Neutrophil (primary cell): ENCODE measurements at regions not wholly inside any gene's neighbourhood (a gene's known extent, or its start where the extent isn't known, plus 50 kb on each side); places are given as distances from the start of the nearest gene placed in this dataset.

ENCODE experiments used
- H3K27ac ChIP-seq: fragments of 200-600 bp; sonication (generic); 2 replicates; pipeline ENCODE4 v1.5.1; 2016; ENCODE audit warnings: mild to moderate bottlenecking, moderate library complexity
- H3K27me3 ChIP-seq: fragments of 200-600 bp; sonication (generic); 2 replicates; pipeline ENCODE4 v1.6.0; 2016; ENCODE audit warnings: mild to moderate bottlenecking
- H3K36me3 ChIP-seq: fragments of 200-600 bp; sonication (generic); 2 replicates; pipeline ENCODE4 v1.5.1; 2017
- H3K4me1 ChIP-seq, 2 experiments: fragments of 200-600 bp in 1 of 2; sonication (generic) in 1 of 2; 1 replicate in 1 of 2; 2 replicates in 1 of 2; pipeline versions ENCODE4 v1.5.1 to v1.6.1; 2013 to 2016; ENCODE audit warnings: low read depth in 1 of 2, low read length in 1 of 2, mild to moderate bottlenecking in 1 of 2, moderate library complexity in 1 of 2; ENCODE audit not compliant: control insufficient read depth in 1 of 2, insufficient read depth in 1 of 2
- H3K4me3 ChIP-seq, 2 experiments: fragments of 200-600 bp in 1 of 2; sonication (generic) in 1 of 2; 1 replicate in 1 of 2; 2 replicates in 1 of 2; pipeline ENCODE4 v1.5.1; 2013 to 2016; ENCODE audit warnings: low read depth in 1 of 2, low read length in 1 of 2, mild to moderate bottlenecking in 1 of 2, moderate library complexity in 1 of 2
- H3K9me3 ChIP-seq: fragments of 200-600 bp; sonication (generic); 2 replicates; pipeline ENCODE4 v1.5.1; 2016
- TF ChIP-seq, protein P1 (sequence below): fragments of 200-600 bp; sonication (generic); IDR thresholded peaks from 2 replicates; pipeline ENCODE4 v1.5.1; 2016; ENCODE audit warnings: antibody characterized with exemption

DNA sequence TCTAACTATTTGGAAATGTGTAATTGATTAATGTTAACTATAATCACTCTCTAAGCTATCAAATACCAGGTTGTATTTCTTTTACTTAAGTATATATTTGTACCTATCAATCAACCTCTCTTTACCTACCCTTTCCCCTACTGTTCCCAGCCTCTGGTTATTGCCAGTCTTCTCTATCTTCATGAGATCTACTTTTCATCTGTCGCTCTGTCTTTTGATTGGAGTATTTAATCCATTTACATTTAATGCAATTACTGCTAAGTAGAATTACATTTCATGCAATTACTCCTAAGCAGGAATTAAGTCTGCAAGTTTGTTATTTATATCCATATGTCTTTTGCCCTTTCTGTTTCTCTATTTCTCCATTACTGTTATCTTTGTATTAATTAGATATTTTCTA lies 148.1 kb downstream of the MAT2B start:
- H3K4me1 ChIP-seq = no peaks in the 10 kb centered on the region
- H3K9me3 ChIP-seq = no peaks in the 10 kb centered on the region
- no peaks in the 10 kb centered on the region for H3K36me3 ChIP-seq
- H3K27me3 ChIP-seq = no peaks in the 10 kb centered on the region
- TF ChIP-seq, protein P1, sequence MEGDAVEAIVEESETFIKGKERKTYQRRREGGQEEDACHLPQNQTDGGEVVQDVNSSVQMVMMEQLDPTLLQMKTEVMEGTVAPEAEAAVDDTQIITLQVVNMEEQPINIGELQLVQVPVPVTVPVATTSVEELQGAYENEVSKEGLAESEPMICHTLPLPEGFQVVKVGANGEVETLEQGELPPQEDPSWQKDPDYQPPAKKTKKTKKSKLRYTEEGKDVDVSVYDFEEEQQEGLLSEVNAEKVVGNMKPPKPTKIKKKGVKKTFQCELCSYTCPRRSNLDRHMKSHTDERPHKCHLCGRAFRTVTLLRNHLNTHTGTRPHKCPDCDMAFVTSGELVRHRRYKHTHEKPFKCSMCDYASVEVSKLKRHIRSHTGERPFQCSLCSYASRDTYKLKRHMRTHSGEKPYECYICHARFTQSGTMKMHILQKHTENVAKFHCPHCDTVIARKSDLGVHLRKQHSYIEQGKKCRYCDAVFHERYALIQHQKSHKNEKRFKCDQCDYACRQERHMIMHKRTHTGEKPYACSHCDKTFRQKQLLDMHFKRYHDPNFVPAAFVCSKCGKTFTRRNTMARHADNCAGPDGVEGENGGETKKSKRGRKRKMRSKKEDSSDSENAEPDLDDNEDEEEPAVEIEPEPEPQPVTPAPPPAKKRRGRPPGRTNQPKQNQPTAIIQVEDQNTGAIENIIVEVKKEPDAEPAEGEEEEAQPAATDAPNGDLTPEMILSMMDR = no peak
- H3K27ac ChIP-seq = no peak overlapping the region
- H3K4me3 ChIP-seq = no peak overlapping the region

DNA sequence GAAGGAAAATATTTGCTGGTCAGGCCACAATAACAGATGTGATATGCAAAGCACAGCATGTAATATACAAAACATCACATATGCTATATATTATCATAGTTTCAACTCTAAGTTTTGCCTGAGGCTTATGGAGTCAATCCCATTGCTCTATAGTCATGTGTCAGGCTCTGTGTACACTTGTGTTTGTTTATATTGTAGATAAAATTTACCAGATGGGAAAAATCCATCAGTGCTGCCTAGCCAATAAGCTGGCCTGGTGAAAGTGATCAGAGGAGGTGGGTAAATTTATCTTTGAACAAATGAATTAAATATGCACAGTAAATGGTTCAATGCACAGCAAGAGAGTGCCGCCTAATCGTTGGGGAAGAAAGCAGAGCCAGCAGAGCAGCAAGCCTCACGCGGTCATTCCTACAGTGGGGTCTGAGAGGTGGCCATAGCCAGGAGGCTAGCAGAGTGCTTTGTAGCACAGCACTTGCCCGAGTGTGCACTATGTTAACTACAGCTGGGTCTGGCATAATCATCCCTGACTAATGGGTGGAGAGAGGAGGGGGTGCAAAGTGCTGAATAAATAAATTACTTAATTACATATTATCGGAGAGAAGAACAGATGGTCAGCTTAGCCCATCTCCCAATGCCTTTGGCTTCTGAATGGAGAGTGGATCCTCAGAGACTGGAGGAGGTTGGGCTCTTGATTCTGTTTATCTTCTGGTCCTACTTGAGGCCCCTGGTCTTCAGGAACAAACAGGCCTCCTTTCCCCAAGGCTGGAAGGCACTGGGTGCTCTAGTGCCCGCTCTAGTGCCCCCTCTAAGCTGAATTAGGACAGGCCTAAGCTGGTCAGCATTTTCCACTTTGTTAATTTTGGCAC lies 153.5 kb downstream of the MAT2B start:
- Histone ChIP-seq H3K4me3 (no peak overlapping the region), H3K4me1 (no peaks in the 10 kb centered on the region), H3K36me3 (no peaks in the 10 kb centered on the region), H3K27ac (no peak overlapping the region), H3K27me3 (no peaks in the 10 kb centered on the region), H3K9me3 (no peaks in the 10 kb centered on the region)
- TF ChIP-seq, protein P1 = no peak

DNA sequence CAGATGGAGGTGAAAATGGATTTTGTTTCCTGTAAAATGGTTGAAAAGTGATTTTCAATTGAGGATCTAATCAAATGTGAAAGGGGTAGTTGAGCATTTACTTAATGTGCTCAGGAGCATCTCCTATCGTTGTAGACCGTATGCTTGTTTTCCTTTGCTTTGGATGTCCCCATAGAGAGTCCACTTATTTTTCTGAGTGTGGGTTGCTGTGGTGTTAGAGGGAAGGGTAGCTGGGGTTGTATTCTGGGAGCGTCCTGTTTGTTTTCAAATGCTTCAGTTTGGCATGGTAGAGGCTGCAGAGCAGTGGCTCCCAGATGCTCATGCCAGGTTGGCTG lies 154.1 kb downstream of the MAT2B start:
- Histone ChIP-seq H3K27ac (no peak overlapping the region), H3K9me3 (no peaks in the 10 kb centered on the region), H3K4me3 (no peak overlapping the region), H3K4me1 (no peaks in the 10 kb centered on the region), H3K27me3 (no peaks in the 10 kb centered on the region), H3K36me3 (no peaks in the 10 kb centered on the region)
- TF ChIP-seq, protein P1 = no peak

DNA sequence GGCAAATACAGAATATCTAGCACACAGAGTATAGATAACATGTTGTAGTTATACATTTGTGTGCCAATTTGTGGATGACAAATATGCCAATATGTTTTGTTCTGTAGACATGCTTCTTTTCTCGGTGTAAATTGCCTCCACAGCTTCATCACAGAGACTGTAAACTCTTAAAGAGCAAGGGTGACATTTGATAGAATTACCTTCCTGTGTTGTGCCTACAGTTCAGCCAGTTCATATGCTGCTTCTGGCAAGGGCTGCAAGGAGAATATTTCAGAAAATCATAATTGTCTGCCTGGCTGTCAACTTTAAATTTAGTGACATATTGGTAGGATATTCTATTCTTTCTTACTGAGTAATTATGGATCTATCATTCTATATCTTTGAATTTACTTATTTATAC lies 155.1 kb downstream of the MAT2B start:
- TF ChIP-seq, protein P1 = no peak
- no peak overlapping the region for H3K27ac ChIP-seq
- no peaks in the 10 kb centered on the region for H3K4me1 ChIP-seq
- H3K27me3 ChIP-seq = no peaks in the 10 kb centered on the region
- no peaks in the 10 kb centered on the region for H3K9me3 ChIP-seq
- no peaks in the 10 kb centered on the region for H3K36me3 ChIP-seq
- no peak overlapping the region for H3K4me3 ChIP-seq

DNA sequence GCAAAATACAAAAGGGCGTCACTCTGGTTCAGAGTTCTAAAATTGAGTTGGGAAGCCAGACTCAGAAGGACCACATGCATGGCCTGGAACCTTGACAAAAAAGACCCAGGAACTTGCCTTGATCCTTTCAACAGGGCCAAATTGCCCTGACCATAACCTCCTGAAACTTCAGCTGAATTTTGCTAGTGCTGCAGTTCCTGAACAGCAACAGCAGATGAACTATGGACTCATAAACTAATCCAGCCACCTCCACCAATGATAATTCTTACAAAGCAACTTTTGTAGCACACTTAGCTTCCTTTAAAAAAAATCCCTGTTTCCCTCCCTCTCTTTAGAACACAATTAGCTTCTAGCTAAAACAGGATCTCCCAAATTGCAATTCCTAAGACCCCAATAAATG lies 155.9 kb downstream of the MAT2B start:
- Histone ChIP-seq H3K4me1 (no peaks in the 10 kb centered on the region), H3K36me3 (no peaks in the 10 kb centered on the region), H3K27ac (no peak overlapping the region), H3K9me3 (no peaks in the 10 kb centered on the region), H3K27me3 (no peaks in the 10 kb centered on the region), H3K4me3 (no peak overlapping the region)
- TF ChIP-seq, protein P1 = no peak
